ENCODE measurements at regions not wholly inside any gene's neighbourhood (a gene's known extent, or its start where the extent isn't known, plus 50 kb on each side); places are given as distances from the start of the nearest gene placed in this dataset.
"Not testable (repeated sequence)": the region's sequence is repeated elsewhere in the genome, so short reads cannot be mapped to it uniquely, and the experiment has no call there.

DNA sequence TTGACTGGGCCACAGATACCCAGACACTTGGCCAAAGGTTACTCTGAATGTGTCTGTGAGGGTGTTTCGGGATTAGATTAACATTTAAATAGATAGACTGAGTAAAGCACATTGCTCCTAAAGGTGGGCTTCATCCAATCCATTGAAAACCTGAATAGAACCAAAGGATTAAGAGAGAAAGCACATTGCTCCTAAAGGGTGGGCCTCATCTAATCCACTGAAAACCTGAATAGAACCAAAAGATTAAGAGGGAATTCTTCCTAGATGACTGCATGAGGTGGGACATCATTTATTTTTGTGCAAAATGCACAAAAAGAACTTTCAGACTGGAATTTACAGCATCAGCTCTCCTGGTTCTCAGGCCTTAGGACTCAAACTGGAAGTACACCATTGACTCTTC, 351.2 kb upstream of the PCDH10 start:
- 35 to 42% methylated on average over 1 of the region's 1 CpG for WGBS, 2 donors
- Histone ChIP-seq H3K36me3 (no peaks in the 10 kb centered on the region), H3K9me3 (no peaks in the 10 kb centered on the region), H3K4me3 (no peak overlapping the region), H3K27me3 (no peaks in the 10 kb centered on the region), H3K4me1 (no peaks in the 10 kb centered on the region), H3K27ac (no peak overlapping the region)
- no peak for DNase-seq
- TF ChIP-seq, protein P1, sequence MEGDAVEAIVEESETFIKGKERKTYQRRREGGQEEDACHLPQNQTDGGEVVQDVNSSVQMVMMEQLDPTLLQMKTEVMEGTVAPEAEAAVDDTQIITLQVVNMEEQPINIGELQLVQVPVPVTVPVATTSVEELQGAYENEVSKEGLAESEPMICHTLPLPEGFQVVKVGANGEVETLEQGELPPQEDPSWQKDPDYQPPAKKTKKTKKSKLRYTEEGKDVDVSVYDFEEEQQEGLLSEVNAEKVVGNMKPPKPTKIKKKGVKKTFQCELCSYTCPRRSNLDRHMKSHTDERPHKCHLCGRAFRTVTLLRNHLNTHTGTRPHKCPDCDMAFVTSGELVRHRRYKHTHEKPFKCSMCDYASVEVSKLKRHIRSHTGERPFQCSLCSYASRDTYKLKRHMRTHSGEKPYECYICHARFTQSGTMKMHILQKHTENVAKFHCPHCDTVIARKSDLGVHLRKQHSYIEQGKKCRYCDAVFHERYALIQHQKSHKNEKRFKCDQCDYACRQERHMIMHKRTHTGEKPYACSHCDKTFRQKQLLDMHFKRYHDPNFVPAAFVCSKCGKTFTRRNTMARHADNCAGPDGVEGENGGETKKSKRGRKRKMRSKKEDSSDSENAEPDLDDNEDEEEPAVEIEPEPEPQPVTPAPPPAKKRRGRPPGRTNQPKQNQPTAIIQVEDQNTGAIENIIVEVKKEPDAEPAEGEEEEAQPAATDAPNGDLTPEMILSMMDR (IDR thresholded peaks at IDR 0.05), result no peak
- TF ChIP-seq POLR2A (IDR thresholded peaks at IDR 0.05), result no peak
- intact Hi-C loops (cut with DNase I), result no loop called here

DNA sequence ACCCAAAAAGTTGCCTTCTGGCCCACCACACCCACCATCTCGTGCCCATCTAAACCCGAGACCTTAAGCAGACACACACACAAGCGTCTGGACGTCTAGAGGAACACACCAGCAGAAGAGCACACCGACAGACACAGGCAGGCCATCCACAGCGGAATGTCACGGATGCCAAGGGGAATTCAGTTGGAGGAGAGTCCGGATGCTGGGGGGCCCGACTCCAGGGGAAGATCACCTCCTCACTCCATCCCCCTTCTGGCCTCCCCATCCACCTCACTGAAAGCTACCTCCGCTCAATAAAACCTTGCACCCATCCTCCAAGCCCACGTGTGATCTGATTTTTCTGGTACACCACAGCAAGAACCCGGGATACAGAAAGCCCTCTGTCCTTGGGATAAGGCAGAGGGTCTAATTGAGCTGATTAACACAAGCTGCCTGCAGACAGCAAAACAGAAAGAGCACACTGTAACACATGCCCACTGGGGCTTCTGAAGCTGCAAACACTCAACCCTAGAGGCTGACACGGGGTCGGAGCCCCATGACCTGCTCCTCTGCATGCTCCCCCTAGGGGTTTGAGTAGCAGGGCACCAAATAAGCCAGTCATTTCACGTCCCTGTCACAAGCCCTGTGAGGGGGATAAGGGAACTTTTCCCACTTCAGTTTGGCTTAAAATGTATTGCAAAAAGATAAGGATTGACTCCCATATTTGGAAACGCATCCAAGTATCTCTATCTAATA, 339.6 kb upstream of the PCDH10 start:
- 72 to 74% methylated on average over 14 to 16 of the region's 16 CpGs for WGBS, 2 donors
- Histone ChIP-seq H3K27me3 (no peaks in the 10 kb centered on the region), H3K4me3 (no peak overlapping the region), H3K36me3 (no peaks in the 10 kb centered on the region), H3K4me1 (no peaks in the 10 kb centered on the region), H3K9me3 (no peaks in the 10 kb centered on the region), H3K27ac (no peak overlapping the region)
- no peak for TF ChIP-seq POLR2A (IDR thresholded peaks at IDR 0.05)
- TF ChIP-seq, protein P1 (IDR thresholded peaks at IDR 0.05), result no peak
- intact Hi-C loops (cut with DNase I), result no loop called here
- no peak for DNase-seq

DNA sequence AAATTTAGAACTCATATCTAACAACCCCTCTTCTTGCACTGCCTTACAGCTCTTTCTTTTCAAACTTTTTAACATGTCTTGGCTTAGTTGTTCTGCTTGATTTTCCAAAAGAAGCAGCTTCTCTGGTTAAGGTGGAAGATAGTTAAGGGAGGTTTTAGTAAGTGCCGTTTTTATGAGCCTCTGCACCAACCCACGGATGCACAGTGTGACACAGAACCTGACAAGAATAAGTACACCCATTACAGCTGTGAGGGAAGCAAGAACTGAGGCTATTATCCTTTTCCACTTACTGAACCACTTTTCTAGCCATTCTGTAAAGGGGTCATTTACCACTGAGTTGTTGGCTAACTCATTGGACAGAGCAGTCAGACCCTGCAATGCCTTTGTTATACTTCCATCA, 336.0 kb upstream of the PCDH10 start:
- DNase-seq; H3K27me3 ChIP-seq; H3K4me3 ChIP-seq; H3K4me1 ChIP-seq; H3K36me3 ChIP-seq; intact Hi-C loops (cut with DNase I); H3K9me3 ChIP-seq; H3K27ac ChIP-seq: not testable (repeated sequence)
- 58 to 78% methylated on average over 2 of the region's 2 CpGs for WGBS, 2 donors

DNA sequence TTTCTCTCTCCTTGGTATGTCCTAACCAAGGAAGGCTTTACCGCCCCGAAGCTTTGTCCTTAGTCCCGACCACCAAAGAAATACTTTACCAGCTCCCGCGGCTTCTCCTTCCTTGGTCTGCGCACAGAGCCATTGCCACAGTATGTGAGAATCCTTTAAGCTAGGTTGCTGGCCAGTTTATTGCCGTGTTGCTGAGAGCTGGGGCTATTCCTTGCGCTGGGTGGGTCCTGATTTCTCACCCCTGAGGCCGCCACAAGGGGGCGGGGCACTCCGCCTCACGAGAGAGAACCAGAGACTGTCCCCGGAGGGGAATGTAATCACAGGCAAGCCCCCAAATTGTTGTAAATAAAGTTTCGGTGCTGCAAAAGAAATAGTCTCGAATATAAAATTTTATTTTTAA, 331.0 kb upstream of the PCDH10 start:
- H3K27ac ChIP-seq, result no peak overlapping the region
- WGBS, 2 donors, result 67 to 79% methylated on average over 12 to 13 of the region's 15 CpGs
- intact Hi-C loops (cut with DNase I), result no loop called here
- no peaks in the 10 kb centered on the region for H3K9me3 ChIP-seq
- H3K4me1 ChIP-seq, result no peaks in the 10 kb centered on the region
- TF ChIP-seq POLR2A (IDR thresholded peaks at IDR 0.05), result no peak
- TF ChIP-seq, protein P1 (IDR thresholded peaks at IDR 0.05), result no peak
- H3K36me3 ChIP-seq, result no peaks in the 10 kb centered on the region
- DNase-seq, result no peak
- H3K27me3 ChIP-seq, result no peaks in the 10 kb centered on the region
- H3K4me3 ChIP-seq, result no peak overlapping the region

DNA sequence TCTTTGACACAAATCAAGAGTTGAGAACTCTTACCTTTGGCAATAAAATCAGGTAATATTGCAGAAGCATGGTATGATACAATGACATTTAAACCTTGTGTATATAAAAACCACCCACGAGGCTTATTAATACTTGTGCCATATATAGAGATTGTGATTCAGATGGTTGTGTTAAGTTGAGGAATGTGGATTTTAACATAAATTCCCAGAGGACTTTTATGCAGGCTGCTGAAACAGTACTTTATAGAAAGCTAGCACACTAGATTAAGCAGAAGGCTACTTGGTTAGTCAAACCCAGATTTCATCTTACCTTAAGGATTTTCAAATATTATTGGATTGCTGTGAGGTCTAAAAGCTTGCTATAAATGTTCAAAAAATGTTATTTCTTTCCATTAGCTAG, 325.7 kb upstream of the PCDH10 start:
- no peak overlapping the region for H3K27ac ChIP-seq
- H3K27me3 ChIP-seq, result no peaks in the 10 kb centered on the region
- WGBS, 2 donors, result 33 to 44% methylated on average over 1 of the region's 1 CpG
- H3K36me3 ChIP-seq, result no peaks in the 10 kb centered on the region
- no peaks in the 10 kb centered on the region for H3K9me3 ChIP-seq
- no peak for DNase-seq
- intact Hi-C loops (cut with DNase I), result no loop called here
- TF ChIP-seq, protein P1 (IDR thresholded peaks at IDR 0.05), result no peak
- TF ChIP-seq POLR2A (IDR thresholded peaks at IDR 0.05), result no peak
- no peak overlapping the region for H3K4me3 ChIP-seq
- H3K4me1 ChIP-seq, result no peaks in the 10 kb centered on the region

DNA sequence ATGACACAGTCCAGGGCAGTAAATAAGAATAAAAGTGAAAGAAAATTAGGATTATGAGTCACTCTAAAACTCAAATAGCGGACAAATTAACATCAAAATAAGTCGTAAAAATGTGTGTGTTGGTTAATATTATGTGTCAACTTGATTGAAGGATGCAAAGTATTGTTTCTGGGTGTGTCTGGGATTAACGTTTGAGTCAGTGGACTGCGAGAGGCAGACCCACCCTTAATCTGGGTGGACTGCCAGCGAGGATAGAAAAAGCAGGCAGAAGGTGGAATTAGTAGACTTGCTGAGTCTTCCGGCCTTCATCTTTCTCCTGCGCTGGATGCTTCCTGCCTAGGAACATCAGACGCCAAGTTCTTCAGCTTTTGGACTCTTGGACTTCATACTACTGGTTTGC, 324.3 kb upstream of the PCDH10 start:
- no peak for DNase-seq
- WGBS, 2 donors, result 77 to 81% methylated on average over 8 of the region's 8 CpGs

More for the DNA sequence above, 324.3 kb upstream of the PCDH10 start:
- no peaks in the 10 kb centered on the region for H3K27me3 ChIP-seq
- intact Hi-C loops (cut with DNase I), result no loop called here
- no peaks in the 10 kb centered on the region for H3K9me3 ChIP-seq
- no peaks in the 10 kb centered on the region for H3K4me1 ChIP-seq
- H3K27ac ChIP-seq, result no peak overlapping the region
- TF ChIP-seq, protein P1 (IDR thresholded peaks at IDR 0.05), result no peak
- no peak for TF ChIP-seq POLR2A (IDR thresholded peaks at IDR 0.05)
- no peak overlapping the region for H3K4me3 ChIP-seq
- no peaks in the 10 kb centered on the region for H3K36me3 ChIP-seq

Measured in esophagus squamous epithelium (tissue), 5 donors.